NCI-H446 treated with DMSO at 0.1 percent for 48 hours (cell line): ENCODE measurements at regions not wholly inside any gene's neighbourhood (a gene's known extent, or its start where the extent isn't known, plus 50 kb on each side); places are given as distances from the start of the nearest gene placed in this dataset.
"Not testable (repeated sequence)": the region's sequence is repeated elsewhere in the genome, so short reads cannot be mapped to it uniquely, and the experiment has no call there.

Source experiments
- DNase-seq: peaks from one replicate; lab custom pipeline; 2025; lab: John Stamatoyannopoulos, UW

GRCh38 chr2:35814597-35814996, 541.0 kb upstream of the CRIM1 start:
- DNase-seq: not testable (repeated sequence)

- DNase-seq: no peak
Observed at GRCh38 chr2:35803126-35803525, 552.5 kb upstream of the CRIM1 start.

GRCh38 chr2:35794796-35795450, 560.7 kb upstream of the CRIM1 start:
- no peak for DNase-seq

- DNase-seq: no peak
Observed at GRCh38 chr2:35790292-35790691, 565.3 kb upstream of the CRIM1 start.

- DNase-seq: no peak
Observed at GRCh38 chr2:35788543-35788942, 567.0 kb upstream of the CRIM1 start.

- DNase-seq: no peak
Observed at GRCh38 chr2:35787302-35788031, 568.1 kb upstream of the CRIM1 start.

- no peak for DNase-seq
Observed at GRCh38 chr2:35785564-35785963, 570.0 kb upstream of the CRIM1 start.

GRCh38 chr2:35784777-35785176, 570.8 kb upstream of the CRIM1 start:
- DNase-seq: no peak

GRCh38 chr2:35783723-35784122, 571.9 kb upstream of the CRIM1 start:
- no peak for DNase-seq

- no peak for DNase-seq
Observed at GRCh38 chr2:35741556-35741955, 614.0 kb upstream of the CRIM1 start.

- no peak for DNase-seq
Observed at GRCh38 chr2:35731674-35732073, 623.9 kb upstream of the CRIM1 start.

GRCh38 chr2:35714883-35715282, 640.7 kb upstream of the CRIM1 start:
- DNase-seq: no peak

- no peak for DNase-seq
Observed at GRCh38 chr2:35708411-35708923, 647.1 kb upstream of the CRIM1 start.

GRCh38 chr2:35688309-35688708, 667.3 kb upstream of the CRIM1 start:
- no peak for DNase-seq

GRCh38 chr2:35651688-35652323, 703.8 kb upstream of the CRIM1 start:
- no peak for DNase-seq

- no peak for DNase-seq
Observed at GRCh38 chr2:35614640-35615039, 740.9 kb upstream of the CRIM1 start.

- DNase-seq: no peak
Observed at GRCh38 chr2:35606394-35606793, 749.2 kb upstream of the CRIM1 start.

GRCh38 chr2:35598310-35598709, 757.3 kb upstream of the CRIM1 start:
- DNase-seq: no peak

GRCh38 chr2:35591886-35592285, 763.7 kb upstream of the CRIM1 start:
- DNase-seq: no peak

GRCh38 chr2:35585972-35586371, 769.6 kb upstream of the CRIM1 start:
- DNase-seq: no peak

GRCh38 chr2:35582637-35583036, 772.9 kb upstream of the CRIM1 start:
- no peak for DNase-seq

GRCh38 chr2:35580956-35581355, 774.6 kb upstream of the CRIM1 start:
- DNase-seq: no peak

GRCh38 chr2:35568574-35568973, 787.0 kb upstream of the CRIM1 start:
- DNase-seq: not testable (repeated sequence)
